Activated CD4-positive, alpha-beta T cell treated with anti-CD3 and anti-CD28 coated beads for 24 hours (primary cell): ENCODE measurements at regions not wholly inside any gene's neighbourhood (a gene's known extent, or its start where the extent isn't known, plus 50 kb on each side); places are given as distances from the start of the nearest gene placed in this dataset.
"Not testable (repeated sequence)": the region's sequence is repeated elsewhere in the genome, so short reads cannot be mapped to it uniquely, and the experiment has no call there.

Source experiments
- DNase-seq, 2 donors: peaks; one replicate each; pipeline ENCODE4 v3.0.0-alpha.2; 2020; ENCODE audit warnings: low read depth in 2 of 2

DNA sequence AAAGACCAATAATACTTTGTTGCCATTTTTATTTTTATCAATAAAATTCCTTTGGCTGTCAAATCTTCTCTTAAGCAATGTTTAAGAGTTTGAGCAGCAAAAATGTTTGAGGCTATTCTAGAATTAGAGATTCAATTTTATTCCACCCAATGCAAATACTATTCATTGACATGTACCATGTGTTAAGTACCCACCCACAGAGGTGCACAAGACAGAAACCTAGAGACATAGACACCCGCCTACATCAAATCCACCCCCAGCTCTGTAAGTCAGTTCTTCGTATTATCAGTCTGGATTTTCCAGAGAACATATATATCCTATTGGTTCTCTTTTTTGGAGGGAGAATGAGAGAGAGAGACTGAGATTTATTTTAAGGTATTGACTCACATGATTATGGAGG, 463.7 kb downstream of the EPM2A start:
- no peak for DNase-seq

DNA sequence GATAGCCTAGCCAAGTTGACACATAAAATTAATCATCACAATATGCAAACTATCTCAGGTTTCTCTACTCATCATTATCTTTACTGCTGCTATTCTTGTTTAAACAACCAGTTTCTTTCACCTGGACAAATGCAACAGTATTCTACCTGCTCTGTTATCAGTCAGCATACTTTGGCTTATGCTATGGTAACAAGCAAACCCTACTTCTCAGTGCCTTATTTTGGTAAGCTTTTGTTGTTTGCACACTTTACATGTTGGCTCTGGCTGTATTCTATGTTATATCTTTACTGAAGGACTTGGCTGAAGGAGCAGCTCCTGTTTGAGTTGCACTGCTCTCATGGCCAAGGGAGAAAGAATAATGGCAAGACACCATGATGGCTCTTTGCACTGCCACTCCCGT, 463.1 kb downstream of the EPM2A start:
- DNase-seq, result no peak

DNA sequence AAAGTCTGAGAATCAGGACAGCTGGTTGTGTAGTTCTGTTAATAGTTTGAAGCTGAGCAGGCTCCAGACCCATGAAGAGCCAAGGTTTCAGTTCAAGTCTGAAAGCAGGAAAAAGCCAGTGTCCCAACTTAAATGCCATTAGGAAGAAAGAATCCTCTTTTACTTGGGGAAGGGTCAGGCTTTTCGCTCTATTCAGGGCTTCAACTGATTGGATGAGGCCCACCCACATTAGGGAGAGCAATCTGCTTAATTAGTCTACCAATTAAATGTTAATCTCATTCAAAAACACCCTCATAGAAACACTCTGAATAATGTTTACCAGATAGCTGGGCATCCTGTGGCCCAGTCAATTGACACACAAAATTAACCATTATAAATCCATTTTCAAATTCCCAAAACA, 462.2 kb downstream of the EPM2A start:
- no peak for DNase-seq

DNA sequence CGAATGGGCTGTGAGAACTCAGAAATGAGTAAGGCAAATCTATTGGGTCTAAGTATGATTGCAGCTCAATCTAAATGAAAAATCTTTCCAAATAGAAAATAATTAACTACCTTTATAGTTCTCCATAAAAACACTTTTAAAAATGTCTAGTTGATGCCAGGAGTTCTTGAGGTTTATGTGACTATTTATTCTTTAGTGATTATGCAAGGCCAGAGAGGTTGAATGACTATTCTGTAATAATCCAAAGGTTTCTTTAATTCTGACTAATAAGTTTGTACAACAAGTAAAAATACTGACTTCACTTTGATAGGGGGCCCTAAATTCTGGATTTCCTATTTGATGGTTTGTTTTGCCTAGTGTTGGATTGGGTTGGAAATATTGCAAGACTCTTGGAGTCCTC, 461.2 kb downstream of the EPM2A start:
- DNase-seq, result no peak

DNA sequence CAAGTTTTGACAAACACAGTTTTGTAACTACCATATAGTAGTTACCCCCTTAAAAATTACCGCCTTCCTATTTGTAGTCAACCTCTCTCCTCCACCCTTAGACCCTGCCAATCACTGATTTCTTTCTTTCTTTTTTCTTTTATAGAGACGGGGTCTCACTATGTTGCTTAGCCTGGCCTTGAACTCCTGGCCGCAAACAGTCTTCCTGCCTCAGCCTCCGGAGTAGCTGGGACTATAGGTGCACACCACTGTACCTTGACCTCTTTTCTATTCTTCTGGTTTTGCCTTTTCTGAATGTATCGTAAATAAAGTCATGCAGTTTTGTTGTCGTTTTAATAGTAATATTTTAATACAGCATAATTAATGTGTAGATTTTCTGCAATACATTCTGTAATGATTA, 460.3 kb downstream of the EPM2A start:
- no peak for DNase-seq

DNA sequence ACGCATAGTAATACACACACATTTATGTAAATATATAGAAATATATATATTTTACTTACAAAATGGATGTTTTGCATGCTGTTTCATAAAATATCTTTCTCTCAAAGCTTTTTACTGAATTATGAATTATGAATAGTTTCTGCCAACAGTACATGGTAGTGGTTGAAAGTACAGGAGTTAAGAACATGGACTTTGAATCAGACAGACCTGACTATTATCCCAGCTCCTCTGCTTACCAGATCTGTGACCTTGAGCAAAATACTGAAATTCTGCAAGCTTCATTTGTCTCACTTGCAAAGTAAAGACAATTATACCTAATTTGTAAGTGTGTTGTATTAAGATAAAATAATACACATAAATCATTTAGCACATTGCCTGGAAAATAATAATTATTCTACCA, 459.5 kb downstream of the EPM2A start:
- no peak for DNase-seq

DNA sequence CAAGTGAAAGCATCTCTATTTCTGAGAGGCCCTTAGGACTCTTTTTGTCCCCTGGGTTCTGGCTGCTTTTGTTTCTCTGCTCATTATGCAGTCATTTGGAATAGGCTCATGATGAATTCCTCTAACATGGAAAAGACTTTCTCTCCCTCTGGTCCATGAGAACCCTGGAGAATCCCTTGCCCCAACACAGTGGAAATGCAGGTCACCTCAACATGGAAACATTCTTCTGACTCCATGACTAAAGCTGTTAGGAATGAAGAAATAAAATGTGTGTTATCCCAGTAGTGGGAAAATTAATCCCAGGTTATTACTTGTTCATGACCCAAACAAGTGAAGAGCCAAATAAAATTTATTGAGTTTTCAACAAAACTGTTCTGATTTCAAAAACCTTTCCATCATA, 458.6 kb downstream of the EPM2A start:
- no peak for DNase-seq

DNA sequence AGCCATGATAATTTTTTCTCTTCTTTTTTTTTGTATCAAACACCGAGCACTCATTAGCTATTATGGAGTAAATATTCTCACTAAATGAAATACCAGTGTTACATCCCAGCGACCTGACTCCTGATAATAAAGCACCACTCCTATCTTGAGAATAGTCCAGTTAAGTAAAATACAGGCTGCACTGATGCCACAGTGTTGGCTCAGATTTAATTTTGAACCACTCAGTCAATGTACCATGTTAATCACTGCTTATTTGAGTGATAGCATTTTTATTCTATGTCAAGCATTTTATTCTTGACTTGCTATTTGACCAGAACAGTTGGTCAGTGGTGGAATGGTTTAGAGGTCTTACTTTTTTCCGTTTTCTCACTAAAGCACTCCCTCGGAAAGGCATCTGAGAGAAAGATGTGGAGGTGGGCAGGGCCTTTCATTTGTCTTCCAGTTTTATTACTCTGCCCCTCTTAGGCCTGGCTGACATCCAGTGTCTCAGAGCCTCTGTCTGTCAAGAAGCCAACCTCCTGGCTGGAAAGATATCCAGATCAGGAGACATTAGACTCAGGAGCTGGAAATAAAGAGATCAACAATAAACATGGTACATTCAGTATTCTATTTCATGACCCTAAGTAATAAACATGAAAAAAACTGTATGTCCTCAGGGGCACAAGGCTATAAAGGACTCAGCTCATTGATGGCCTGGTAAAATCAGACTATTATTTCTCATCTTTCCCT, 457.8 kb downstream of the EPM2A start:
- no peak for DNase-seq

DNA sequence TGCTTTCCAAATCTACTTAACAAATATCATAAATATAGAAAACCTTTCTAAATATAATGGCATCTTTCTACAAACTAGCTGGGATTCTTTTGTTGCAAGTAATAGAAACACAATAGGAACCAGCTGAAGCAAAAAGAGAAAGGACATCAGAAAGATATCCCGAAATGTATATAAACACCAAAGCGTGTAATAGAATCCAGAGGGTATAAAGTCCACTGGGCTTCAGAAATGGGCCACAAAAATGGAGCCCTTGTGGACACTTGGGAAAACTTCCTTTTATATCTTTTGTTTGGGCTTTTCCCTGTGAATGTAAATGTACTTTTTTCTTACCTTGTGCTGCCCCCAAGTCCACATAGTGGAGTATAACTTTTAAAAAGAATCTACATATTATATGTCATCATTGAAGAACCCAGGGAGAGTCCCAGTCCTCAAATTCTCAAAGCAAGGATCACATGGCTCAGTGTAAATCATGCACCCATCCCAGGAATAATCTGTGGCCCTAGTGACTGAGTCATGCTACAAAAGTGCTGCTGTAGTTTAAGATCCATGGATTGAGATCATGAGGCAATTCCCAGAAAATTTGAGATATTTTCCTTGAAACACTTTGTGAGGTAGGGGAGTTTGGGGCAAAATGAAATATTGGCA, 457.0 kb downstream of the EPM2A start:
- no peak for DNase-seq

DNA sequence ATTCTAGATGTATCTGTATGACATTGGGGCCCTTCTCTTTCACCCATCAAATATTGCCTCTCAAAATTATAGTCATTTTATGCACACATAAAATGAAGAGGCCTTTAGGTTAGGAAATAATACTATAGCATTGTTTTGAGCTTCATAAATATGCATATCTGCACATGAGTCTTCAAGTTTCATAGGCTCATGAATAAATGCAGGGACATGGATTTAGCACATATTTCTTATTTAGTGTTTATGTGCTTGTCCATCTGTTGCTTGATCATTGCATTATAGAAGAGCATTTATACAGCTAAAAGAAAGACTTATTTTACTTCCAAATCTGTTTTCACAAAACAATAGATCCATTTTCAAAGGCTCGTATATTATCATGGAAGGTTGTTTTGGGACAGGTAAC, 455.8 kb downstream of the EPM2A start:
- no peak for DNase-seq

DNA sequence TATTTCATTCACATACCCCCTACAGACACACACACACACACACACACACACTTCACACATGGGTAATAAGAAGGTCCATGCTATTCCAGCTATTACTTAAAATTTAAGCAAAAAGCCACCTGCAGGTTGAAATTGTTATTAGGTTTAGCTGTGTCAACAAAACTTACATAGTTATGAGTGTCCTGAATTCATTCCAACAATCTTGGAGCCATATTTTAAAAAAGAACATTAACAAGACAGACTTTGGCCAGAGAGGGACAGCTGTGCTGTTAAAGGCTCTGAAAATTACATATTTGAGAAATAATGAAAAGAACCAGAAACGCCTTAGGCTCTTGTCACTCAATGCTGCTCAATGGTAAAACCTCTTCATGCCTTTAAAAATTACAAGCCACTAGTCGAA, 455.3 kb downstream of the EPM2A start:
- no peak for DNase-seq

DNA sequence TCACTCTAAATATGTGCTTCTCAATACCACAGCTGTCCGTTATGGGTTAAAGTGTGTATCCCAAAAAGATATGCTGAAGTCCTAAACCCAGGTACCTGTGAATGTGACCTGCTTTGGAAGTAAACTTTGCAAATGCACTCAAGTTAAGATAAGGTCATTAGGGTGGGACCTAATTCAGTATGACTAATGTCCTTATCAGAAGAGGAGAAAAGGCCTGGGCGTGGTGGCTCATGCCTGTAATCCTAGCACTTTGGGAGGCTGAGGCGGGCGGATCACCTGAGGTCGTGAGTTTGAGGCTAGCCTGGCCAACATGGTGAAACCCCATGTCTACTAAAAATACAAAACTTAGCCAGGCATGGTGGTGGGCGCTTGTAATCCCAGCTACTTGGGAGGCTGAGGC, 452.1 kb downstream of the EPM2A start:
- DNase-seq, result not testable (repeated sequence)

DNA sequence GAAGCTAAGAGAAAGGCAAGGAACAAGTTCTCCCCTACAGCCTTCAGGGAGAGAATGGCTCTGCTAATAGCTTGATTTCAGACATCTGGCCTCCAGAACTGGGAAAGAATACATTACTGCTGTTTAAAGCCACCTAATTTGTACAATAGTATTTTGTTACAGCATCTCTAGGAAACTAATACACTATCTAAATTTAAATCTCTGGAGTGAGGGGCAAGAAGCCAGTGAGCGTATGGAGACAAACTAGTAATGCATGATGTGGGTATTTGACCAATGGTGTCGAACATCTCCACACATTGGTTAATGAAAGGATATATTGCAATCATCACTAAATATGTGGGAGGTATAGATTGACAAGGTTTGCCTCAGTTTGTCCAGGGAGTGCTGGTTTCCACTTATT, 451.5 kb downstream of the EPM2A start:
- no peak for DNase-seq

DNA sequence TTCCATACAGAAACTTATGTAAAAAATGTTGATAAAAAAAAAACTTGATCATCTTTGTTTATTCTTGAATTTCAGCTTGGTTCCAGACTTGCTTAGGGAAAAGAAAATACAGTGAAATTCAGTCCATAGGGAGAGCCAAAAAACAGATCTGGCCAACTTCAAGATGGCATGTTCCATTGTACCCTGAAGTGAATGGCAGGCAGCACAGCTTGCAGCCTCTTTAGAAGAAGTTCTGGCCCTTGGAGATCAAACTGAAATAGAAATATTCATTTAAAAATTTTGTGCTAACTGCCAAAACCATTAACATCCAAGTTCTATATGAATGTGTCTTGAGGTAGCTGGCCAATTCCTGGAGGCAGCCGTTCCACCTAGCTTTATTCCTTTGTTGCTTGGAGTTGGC, 448.4 kb downstream of the EPM2A start:
- no peak for DNase-seq

DNA sequence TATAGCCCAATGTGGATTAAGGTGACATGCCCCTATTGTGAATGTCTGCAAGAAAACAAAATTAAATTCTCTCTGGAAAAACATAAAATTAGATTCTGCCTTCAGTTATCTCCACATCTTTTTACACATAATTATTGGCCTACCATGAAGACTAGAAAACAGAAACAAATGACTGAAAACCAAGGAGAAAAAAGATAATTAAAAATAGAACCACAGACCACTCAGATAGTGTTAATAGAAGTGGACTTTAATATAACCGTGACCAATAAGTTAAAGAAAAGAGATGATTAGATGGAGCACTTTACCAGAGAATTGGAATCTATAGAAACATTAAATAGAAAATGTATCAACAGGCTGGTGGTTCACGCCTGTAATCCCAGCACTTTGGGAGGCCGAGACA, 445.7 kb downstream of the EPM2A start:
- no peak for DNase-seq

DNA sequence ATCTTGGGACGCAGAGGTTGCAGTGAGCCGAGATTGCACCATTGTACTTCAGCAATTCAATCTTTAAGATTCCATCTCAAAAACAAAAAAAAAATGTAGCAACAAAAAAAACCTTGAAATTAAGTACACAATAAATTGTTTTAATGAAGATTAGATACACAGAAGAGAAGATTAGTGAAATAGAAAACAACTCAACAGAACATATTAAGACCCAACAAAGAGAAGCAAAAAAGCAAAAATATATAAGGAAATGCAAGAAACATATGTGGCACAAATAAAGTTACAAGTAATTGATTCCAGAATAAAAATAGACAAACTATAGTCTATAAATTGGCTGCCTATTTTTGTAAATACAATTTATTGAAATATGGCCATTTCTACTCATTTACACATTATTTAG, 445.2 kb downstream of the EPM2A start:
- DNase-seq, result no peak

DNA sequence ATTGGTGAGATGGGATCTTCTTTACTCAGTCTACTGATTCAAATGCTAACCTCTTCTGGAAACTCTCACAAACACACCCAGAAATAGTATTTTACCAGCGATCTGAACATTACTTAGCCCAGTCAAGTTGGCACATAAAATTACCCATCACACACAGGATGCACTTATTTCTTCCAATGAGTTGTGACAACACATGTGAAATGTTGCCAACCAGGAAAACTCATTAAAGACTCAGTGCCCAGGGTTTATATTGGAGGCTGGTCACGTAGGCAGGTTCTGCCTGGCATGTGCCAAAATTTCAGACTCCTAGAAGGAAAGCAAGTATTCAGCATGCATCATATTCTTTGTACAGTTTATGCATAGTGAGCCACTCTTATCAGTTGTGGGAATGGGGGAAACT, 443.3 kb downstream of the EPM2A start:
- DNase-seq, result no peak

DNA sequence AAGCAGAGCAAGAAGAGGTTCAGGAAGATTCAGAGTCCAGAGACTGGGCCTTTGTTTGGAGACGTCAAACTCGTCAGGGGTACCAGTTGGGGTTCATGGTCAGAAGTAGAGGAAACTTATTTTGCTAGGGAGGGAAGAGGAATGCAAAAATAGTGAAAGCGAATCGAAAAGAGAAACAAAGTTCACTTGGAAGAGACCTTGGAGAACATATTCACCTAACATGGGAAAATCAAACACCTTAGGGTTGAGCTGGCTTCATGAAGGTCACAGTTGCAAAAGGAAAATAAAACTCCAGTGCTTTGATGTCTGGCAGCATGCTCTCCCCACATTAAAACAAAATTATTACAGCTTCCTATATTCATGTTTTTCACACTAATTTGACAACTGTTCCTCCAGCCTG, 440.4 kb downstream of the EPM2A start:
- DNase-seq, result no peak

DNA sequence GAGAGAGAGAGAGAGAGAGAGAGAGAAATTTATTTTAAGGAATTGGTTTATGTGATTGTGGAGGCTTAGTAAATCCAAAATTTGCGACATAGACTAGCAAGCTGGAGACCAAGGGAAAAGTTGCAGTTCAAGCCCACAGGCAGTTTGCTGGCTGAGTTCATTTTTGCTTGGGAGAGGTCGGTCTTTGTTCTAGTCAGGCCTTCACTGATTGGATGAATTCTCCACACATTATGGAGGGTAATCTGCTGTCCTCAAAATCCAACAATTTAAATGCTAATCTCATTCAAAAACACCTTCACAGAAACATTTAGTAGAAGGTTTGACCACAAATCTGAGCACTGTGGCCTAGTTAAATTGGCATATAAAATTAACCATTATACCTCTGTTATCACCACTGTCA, 439.6 kb downstream of the EPM2A start:
- no peak for DNase-seq

DNA sequence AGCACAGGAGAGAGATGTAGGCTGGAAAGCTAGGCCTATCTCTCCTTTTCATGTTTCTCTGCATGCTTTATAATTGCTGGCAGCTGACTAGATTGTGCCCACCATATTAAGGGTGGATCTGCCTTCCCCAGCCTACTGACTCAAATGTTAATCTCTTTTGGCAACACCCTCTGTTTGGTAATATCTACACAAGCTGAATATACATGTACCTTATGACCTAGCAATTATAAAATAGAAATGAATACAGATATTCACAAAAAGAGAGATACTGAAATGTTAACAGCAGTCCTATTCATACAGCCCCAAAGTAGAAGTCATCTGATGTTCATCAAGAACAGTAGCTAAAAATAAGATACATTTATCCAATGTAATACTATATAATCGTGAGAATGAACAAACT, 429.6 kb downstream of the EPM2A start:
- no peak for DNase-seq

DNA sequence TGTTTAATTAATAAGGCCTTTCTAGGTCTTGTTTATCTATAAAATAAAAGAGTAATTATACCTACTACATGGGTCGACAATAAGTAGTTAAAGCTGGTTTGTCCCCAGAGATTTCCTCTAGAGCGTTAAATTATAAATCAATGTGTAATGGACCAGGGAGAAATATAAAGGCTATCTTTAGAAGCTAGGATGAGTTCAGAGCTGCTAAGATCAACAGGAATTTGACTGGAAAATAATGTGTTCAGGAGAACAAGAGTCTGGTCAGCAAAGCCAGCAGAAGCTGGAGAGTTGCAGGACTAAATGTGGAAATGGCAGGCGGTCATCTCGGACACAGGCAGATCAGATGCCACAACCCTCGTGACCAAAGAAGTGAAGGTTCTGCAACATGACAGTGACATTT, 428.8 kb downstream of the EPM2A start:
- DNase-seq, result no peak

DNA sequence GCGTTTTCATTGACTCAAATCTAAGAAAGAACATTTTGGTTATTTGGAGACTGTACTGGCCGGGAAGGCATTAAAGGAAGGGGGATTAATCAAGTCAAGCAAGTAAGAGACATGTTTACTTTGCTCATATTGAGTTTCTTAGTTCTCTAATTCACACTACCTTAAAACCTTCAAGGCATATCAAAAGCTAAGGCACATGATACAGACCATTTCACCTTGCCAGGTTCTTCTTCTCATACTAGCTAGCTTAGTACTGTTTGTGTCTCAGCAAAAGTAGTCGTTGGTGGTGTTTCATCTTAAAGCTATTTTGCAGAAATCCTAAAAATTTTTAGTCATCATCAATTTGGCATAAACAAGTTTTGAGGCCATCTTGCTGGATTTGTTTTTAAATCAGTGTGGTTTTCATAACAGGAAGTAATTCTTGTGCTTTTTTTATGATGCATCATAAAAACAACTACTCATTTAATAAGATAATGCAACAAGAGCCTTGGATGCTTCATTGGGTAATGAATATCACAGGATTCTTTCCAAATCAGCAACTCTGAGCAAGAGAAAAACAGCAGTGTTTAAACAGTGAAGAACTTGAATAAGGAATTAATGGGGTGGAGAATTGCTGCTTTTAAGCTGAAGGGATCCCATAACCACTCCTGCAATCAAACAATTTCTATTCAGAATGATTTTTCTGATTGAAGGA, 425.3 kb downstream of the EPM2A start:
- no peak for DNase-seq

DNA sequence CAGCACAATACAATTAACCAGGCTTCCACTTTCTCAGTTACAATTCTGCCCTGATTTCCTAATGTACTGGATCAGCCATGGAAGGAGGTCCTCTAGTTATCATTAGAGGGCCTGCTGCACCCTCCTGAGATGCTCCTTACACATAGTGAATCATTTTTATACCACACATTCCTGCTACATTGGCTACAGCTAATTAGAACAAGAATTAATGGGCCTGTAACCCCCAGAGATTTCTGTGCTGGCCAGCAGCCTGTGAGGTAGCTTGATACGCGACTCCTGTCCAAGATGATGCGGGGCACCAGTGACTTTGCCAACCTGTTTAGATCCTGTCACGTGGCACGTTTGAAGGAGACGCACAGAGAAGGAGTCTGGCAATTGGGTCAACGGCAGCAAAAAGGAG, 422.8 kb downstream of the EPM2A start:
- no peak for DNase-seq
